ENCODE measurements at regions not wholly inside any gene's neighbourhood (a gene's known extent, or its start where the extent isn't known, plus 50 kb on each side); places are given as distances from the start of the nearest gene placed in this dataset.

DNA sequence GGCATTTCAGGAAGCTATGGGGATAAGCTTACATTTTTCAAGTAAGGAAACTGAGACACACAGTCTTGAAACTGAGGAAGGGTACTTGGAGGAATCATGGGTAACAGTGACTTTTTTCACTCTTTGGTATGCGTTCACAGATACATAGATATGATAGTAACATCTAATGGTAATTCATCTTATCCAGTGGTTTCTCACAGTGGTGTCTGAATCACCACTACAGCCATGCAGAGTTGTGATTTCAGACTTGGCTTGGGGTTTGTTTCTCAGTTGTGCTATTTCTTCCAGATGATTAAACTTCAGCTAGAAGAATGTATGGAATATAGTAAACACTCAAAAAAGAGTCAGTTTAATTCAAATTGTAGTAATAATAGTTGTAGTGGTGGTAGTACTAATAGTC lies 239.1 kb upstream of the NUDT12 start:
- H2AK5ac ChIP-seq (ENCODE audit: low read length), result no peak overlapping the region
- H2BK5ac ChIP-seq (ENCODE audit: low read length), result no peak overlapping the region
- H3K9ac ChIP-seq (ENCODE audit: low read length), result no peak overlapping the region
- H4K8ac ChIP-seq (ENCODE audit: low read depth, low read length), result no peak overlapping the region
- no peak overlapping the region for H3K4ac ChIP-seq (ENCODE audit: low read depth, low read length)
- H3K23ac ChIP-seq (ENCODE audit: low read length), result no peak overlapping the region
- no peak for DNase-seq
- no peaks in the 10 kb centered on the region for H3K79me2 ChIP-seq (ENCODE audit: control insufficient read depth, insufficient read depth, low read length)
- H3K36me3 ChIP-seq (ENCODE audit: control insufficient read depth, insufficient read depth, low read length), result no peaks in the 10 kb centered on the region
- H3K4me2 ChIP-seq (ENCODE audit: low read length), result no peak overlapping the region
- no peak overlapping the region for H3K56ac ChIP-seq (ENCODE audit: low read length)
- H2BK15ac ChIP-seq (replicated peaks; ENCODE audit: low read depth), result no peak overlapping the region
- no peak overlapping the region for H4K5ac ChIP-seq (ENCODE audit: low read length)
- H3K4me3 ChIP-seq (ENCODE audit: low read length), result no peak overlapping the region
- H3K27ac ChIP-seq (ENCODE audit: low read depth, low read length), result no peak overlapping the region
- no peaks in the 10 kb centered on the region for H3K79me1 ChIP-seq (ENCODE audit: low read length)
- no peaks in the 10 kb centered on the region for H3K4me1 ChIP-seq (ENCODE audit: control insufficient read depth, low read depth, low read length)
- no CpG with 5 or more reads among the region's 1 CpG for WGBS (ENCODE audit: extremely low coverage, insufficient coverage, low lambda C conversion rate)
- no peak overlapping the region for H2BK120ac ChIP-seq (ENCODE audit: low read depth, low read length)
- no peak overlapping the region for H3K18ac ChIP-seq (ENCODE audit: low read length)
- H3K27me3 ChIP-seq (ENCODE audit: insufficient read depth, low read length, poor library complexity), result no peaks in the 10 kb centered on the region

- WGBS (ENCODE audit: extremely low coverage, insufficient coverage, low lambda C conversion rate), result no CpG with 5 or more reads among the region's 2 CpGs
- no peak overlapping the region for H2BK120ac ChIP-seq (ENCODE audit: low read depth, low read length)
- H3K9ac ChIP-seq (ENCODE audit: low read length), result no peak overlapping the region
Measured at GRCh38 chr5:103800741-103801495, 238.3 kb upstream of the NUDT12 start.

GRCh38 chr5:103793595-103794182 lies 231.1 kb upstream of the NUDT12 start:
- Histone ChIP-seq H3K79me1 (ENCODE audit: low read length) (no peaks in the 10 kb centered on the region), H3K79me2 (ENCODE audit: control insufficient read depth, insufficient read depth, low read length) (no peaks in the 10 kb centered on the region), H3K4ac (ENCODE audit: low read depth, low read length) (no peak overlapping the region), H3K56ac (ENCODE audit: low read length) (no peak overlapping the region), H3K4me3 (ENCODE audit: low read length) (no peak overlapping the region), H2AK5ac (ENCODE audit: low read length) (no peak overlapping the region), H3K36me3 (ENCODE audit: control insufficient read depth, insufficient read depth, low read length) (no peaks in the 10 kb centered on the region), H4K5ac (ENCODE audit: low read length) (no peak overlapping the region), H4K8ac (ENCODE audit: low read depth, low read length) (no peak overlapping the region), H3K23ac (ENCODE audit: low read length) (no peak overlapping the region), H3K18ac (ENCODE audit: low read length) (no peak overlapping the region), H3K4me2 (ENCODE audit: low read length) (no peak overlapping the region), H3K27me3 (ENCODE audit: insufficient read depth, low read length, poor library complexity) (no peaks in the 10 kb centered on the region), H3K27ac (ENCODE audit: low read depth, low read length) (no peak overlapping the region), H3K4me1 (ENCODE audit: control insufficient read depth, low read depth, low read length) (no peaks in the 10 kb centered on the region), H3K9ac (ENCODE audit: low read length) (no peak overlapping the region), H2BK120ac (ENCODE audit: low read depth, low read length) (no peak overlapping the region), H2BK15ac (replicated peaks; ENCODE audit: low read depth) (no peak overlapping the region), H2BK5ac (ENCODE audit: low read length) (no peak overlapping the region)
- DNase-seq, result no peak

More at GRCh38 chr5:103800741-103801495, 238.3 kb upstream of the NUDT12 start:
- no peaks in the 10 kb centered on the region for H3K4me1 ChIP-seq (ENCODE audit: control insufficient read depth, low read depth, low read length)
- no peak overlapping the region for H3K4me2 ChIP-seq (ENCODE audit: low read length)
- H3K27ac ChIP-seq (ENCODE audit: low read depth, low read length), result no peak overlapping the region
- no peaks in the 10 kb centered on the region for H3K27me3 ChIP-seq (ENCODE audit: insufficient read depth, low read length, poor library complexity)
- H3K56ac ChIP-seq (ENCODE audit: low read length), result no peak overlapping the region
- no peaks in the 10 kb centered on the region for H3K79me1 ChIP-seq (ENCODE audit: low read length)
- DNase-seq, result no peak
- no peak overlapping the region for H3K4ac ChIP-seq (ENCODE audit: low read depth, low read length)
- no peak overlapping the region for H4K5ac ChIP-seq (ENCODE audit: low read length)
- no peak overlapping the region for H2BK5ac ChIP-seq (ENCODE audit: low read length)
- H2AK5ac ChIP-seq (ENCODE audit: low read length), result no peak overlapping the region
- no peak overlapping the region for H3K4me3 ChIP-seq (ENCODE audit: low read length)
- H4K8ac ChIP-seq (ENCODE audit: low read depth, low read length), result no peak overlapping the region
- no peaks in the 10 kb centered on the region for H3K36me3 ChIP-seq (ENCODE audit: control insufficient read depth, insufficient read depth, low read length)
- no peak overlapping the region for H2BK15ac ChIP-seq (replicated peaks; ENCODE audit: low read depth)
- no peaks in the 10 kb centered on the region for H3K79me2 ChIP-seq (ENCODE audit: control insufficient read depth, insufficient read depth, low read length)
- no peak overlapping the region for H3K18ac ChIP-seq (ENCODE audit: low read length)
- no peak overlapping the region for H3K23ac ChIP-seq (ENCODE audit: low read length)

- no peak overlapping the region for H3K4me3 ChIP-seq (ENCODE audit: low read length)
- WGBS (ENCODE audit: extremely low coverage, insufficient coverage, low lambda C conversion rate), result no CpG with 5 or more reads among the region's 2 CpGs
- H3K27ac ChIP-seq (ENCODE audit: low read depth, low read length), result no peak overlapping the region
- no peak overlapping the region for H3K56ac ChIP-seq (ENCODE audit: low read length)
- no peaks in the 10 kb centered on the region for H3K36me3 ChIP-seq (ENCODE audit: control insufficient read depth, insufficient read depth, low read length)
- no peak overlapping the region for H2AK5ac ChIP-seq (ENCODE audit: low read length)
- H2BK120ac ChIP-seq (ENCODE audit: low read depth, low read length), result no peak overlapping the region
- H3K18ac ChIP-seq (ENCODE audit: low read length), result no peak overlapping the region
- H3K27me3 ChIP-seq (ENCODE audit: insufficient read depth, low read length, poor library complexity), result no peaks in the 10 kb centered on the region
- H3K4me2 ChIP-seq (ENCODE audit: low read length), result no peak overlapping the region
- H2BK5ac ChIP-seq (ENCODE audit: low read length), result no peak overlapping the region
- no peaks in the 10 kb centered on the region for H3K79me2 ChIP-seq (ENCODE audit: control insufficient read depth, insufficient read depth, low read length)
- no peaks in the 10 kb centered on the region for H3K79me1 ChIP-seq (ENCODE audit: low read length)
- no peak overlapping the region for H4K8ac ChIP-seq (ENCODE audit: low read depth, low read length)
- no peak overlapping the region for H3K9ac ChIP-seq (ENCODE audit: low read length)
- no peak for DNase-seq
- no peak overlapping the region for H4K5ac ChIP-seq (ENCODE audit: low read length)
- no peak overlapping the region for H3K23ac ChIP-seq (ENCODE audit: low read length)
- no peaks in the 10 kb centered on the region for H3K4me1 ChIP-seq (ENCODE audit: control insufficient read depth, low read depth, low read length)
- H2BK15ac ChIP-seq (replicated peaks; ENCODE audit: low read depth), result no peak overlapping the region
- H3K4ac ChIP-seq (ENCODE audit: low read depth, low read length), result no peak overlapping the region
Measured at GRCh38 chr5:103785569-103785968, 223.0 kb upstream of the NUDT12 start.

DNA sequence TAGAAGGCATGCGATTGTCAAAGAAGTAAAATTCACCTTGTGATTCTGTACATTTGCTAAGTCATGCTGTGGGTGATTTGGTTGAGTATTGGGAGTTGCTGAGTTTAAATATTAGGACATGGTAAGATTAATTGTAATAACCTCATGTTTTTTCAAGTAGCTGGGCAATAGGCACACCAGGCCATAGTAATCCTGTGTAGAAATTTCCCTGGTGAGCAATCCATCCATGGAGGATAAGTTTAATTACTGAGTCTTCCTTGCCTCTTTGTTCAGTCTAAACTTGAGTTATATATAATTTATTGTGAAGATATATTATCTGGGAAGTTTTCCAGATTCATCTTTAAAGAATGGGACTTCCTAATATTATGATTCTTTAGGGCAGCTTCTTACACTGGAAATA lies 221.1 kb upstream of the NUDT12 start:
- H4K8ac ChIP-seq (ENCODE audit: low read depth, low read length), result no peak overlapping the region
- H2BK5ac ChIP-seq (ENCODE audit: low read length), result no peak overlapping the region
- no peak overlapping the region for H3K4ac ChIP-seq (ENCODE audit: low read depth, low read length)
- H3K27ac ChIP-seq (ENCODE audit: low read depth, low read length), result no peak overlapping the region
- no peak overlapping the region for H3K56ac ChIP-seq (ENCODE audit: low read length)
- DNase-seq, result no peak
- H3K27me3 ChIP-seq (ENCODE audit: insufficient read depth, low read length, poor library complexity), result no peaks in the 10 kb centered on the region
- no peak overlapping the region for H2BK15ac ChIP-seq (replicated peaks; ENCODE audit: low read depth)
- H3K23ac ChIP-seq (ENCODE audit: low read length), result no peak overlapping the region
- no CpG with 5 or more reads among the region's 1 CpG for WGBS (ENCODE audit: extremely low coverage, insufficient coverage, low lambda C conversion rate)
- no peaks in the 10 kb centered on the region for H3K36me3 ChIP-seq (ENCODE audit: control insufficient read depth, insufficient read depth, low read length)
- H2BK120ac ChIP-seq (ENCODE audit: low read depth, low read length), result no peak overlapping the region
- no peaks in the 10 kb centered on the region for H3K4me1 ChIP-seq (ENCODE audit: control insufficient read depth, low read depth, low read length)
- no peak overlapping the region for H3K9ac ChIP-seq (ENCODE audit: low read length)
- no peak overlapping the region for H3K4me3 ChIP-seq (ENCODE audit: low read length)
- no peaks in the 10 kb centered on the region for H3K79me1 ChIP-seq (ENCODE audit: low read length)
- H4K5ac ChIP-seq (ENCODE audit: low read length), result no peak overlapping the region
- H3K18ac ChIP-seq (ENCODE audit: low read length), result no peak overlapping the region
- H2AK5ac ChIP-seq (ENCODE audit: low read length), result no peak overlapping the region
- H3K79me2 ChIP-seq (ENCODE audit: control insufficient read depth, insufficient read depth, low read length), result no peaks in the 10 kb centered on the region
- H3K4me2 ChIP-seq (ENCODE audit: low read length), result no peak overlapping the region

- no peak for DNase-seq
- no peak overlapping the region for H3K4me2 ChIP-seq (ENCODE audit: low read length)
- no peaks in the 10 kb centered on the region for H3K79me2 ChIP-seq (ENCODE audit: control insufficient read depth, insufficient read depth, low read length)
- H2BK120ac ChIP-seq (ENCODE audit: low read depth, low read length), result no peak overlapping the region
- H3K27me3 ChIP-seq (ENCODE audit: insufficient read depth, low read length, poor library complexity), result no peaks in the 10 kb centered on the region
- H3K4ac ChIP-seq (ENCODE audit: low read depth, low read length), result no peak overlapping the region
- H3K18ac ChIP-seq (ENCODE audit: low read length), result no peak overlapping the region
- H4K5ac ChIP-seq (ENCODE audit: low read length), result no peak overlapping the region
- no peak overlapping the region for H3K9ac ChIP-seq (ENCODE audit: low read length)
- no peak overlapping the region for H3K56ac ChIP-seq (ENCODE audit: low read length)
- H2BK15ac ChIP-seq (replicated peaks; ENCODE audit: low read depth), result no peak overlapping the region
- WGBS (ENCODE audit: extremely low coverage, insufficient coverage, low lambda C conversion rate), result no CpG with 5 or more reads among the region's 2 CpGs
- no peaks in the 10 kb centered on the region for H3K79me1 ChIP-seq (ENCODE audit: low read length)
- no peak overlapping the region for H2AK5ac ChIP-seq (ENCODE audit: low read length)
- no peak overlapping the region for H3K23ac ChIP-seq (ENCODE audit: low read length)
- no peaks in the 10 kb centered on the region for H3K4me1 ChIP-seq (ENCODE audit: control insufficient read depth, low read depth, low read length)
- H3K4me3 ChIP-seq (ENCODE audit: low read length), result no peak overlapping the region
- H2BK5ac ChIP-seq (ENCODE audit: low read length), result no peak overlapping the region
- no peaks in the 10 kb centered on the region for H3K36me3 ChIP-seq (ENCODE audit: control insufficient read depth, insufficient read depth, low read length)
- no peak overlapping the region for H4K8ac ChIP-seq (ENCODE audit: low read depth, low read length)
- H3K27ac ChIP-seq (ENCODE audit: low read depth, low read length), result no peak overlapping the region
Measured at GRCh38 chr5:103780794-103781193, 218.2 kb upstream of the NUDT12 start.
